AG10803 (cell line): ENCODE measurements at regions not wholly inside any gene's neighbourhood (a gene's known extent, or its start where the extent isn't known, plus 50 kb on each side); places are given as distances from the start of the nearest gene placed in this dataset.

Source experiments
- DNase-seq: peaks from one replicate; pipeline ENCODE4 v3.0.0; 2010; ENCODE audit warnings: low read depth
- H3K4me3 ChIP-seq: 2 replicates; pipeline ENCODE4 v1.5.1; 2011; ENCODE audit warnings: mild to moderate bottlenecking, low read length, control low read depth
- TF ChIP-seq, protein P1 (sequence below): conservative IDR thresholded peaks from 2 replicates; pipeline ENCODE4 v1.5.1; 2011; ENCODE audit warnings: mild to moderate bottlenecking, low read length, control low read depth, inconsistent platforms

DNA sequence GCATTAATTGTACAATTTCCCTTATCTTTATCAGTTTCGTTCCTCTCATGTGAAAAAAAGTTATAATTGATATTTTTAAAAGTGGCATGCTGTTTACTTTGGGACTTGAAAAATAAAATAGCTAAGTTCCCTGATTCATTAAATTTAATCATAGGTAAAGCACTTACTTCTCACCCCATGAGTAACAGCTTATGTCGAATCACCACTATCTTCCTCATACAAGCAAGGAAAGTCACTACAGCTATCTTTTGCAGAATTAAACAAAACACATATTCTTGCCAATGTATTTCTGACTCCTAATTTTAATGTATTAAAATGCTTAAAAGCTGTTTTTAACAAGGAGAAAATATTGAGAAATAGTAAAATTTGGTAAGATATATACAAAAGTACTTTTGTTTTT, 832.4 kb upstream of the PCDH10 start:
- no peak for DNase-seq
- H3K4me3 ChIP-seq = no peak overlapping the region
- TF ChIP-seq, protein P1, sequence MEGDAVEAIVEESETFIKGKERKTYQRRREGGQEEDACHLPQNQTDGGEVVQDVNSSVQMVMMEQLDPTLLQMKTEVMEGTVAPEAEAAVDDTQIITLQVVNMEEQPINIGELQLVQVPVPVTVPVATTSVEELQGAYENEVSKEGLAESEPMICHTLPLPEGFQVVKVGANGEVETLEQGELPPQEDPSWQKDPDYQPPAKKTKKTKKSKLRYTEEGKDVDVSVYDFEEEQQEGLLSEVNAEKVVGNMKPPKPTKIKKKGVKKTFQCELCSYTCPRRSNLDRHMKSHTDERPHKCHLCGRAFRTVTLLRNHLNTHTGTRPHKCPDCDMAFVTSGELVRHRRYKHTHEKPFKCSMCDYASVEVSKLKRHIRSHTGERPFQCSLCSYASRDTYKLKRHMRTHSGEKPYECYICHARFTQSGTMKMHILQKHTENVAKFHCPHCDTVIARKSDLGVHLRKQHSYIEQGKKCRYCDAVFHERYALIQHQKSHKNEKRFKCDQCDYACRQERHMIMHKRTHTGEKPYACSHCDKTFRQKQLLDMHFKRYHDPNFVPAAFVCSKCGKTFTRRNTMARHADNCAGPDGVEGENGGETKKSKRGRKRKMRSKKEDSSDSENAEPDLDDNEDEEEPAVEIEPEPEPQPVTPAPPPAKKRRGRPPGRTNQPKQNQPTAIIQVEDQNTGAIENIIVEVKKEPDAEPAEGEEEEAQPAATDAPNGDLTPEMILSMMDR = no peak

DNA sequence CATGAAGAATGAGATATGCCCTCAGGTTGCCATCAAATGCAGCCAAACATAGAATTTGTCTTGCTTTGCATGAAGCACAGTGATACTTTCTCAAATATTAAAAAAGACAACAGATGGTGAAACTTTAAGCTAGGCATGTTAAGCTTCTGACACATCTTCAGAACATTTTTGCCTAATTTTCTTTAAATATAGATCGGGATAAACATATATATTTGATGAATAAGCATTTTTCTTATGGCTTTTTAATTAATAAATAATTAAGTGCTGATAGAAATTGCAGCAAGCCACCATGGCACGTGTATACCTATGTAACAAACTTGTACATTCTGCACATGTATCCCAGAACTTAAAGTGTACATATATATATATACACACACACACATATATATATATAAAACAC, 831.2 kb upstream of the PCDH10 start:
- no peak overlapping the region for H3K4me3 ChIP-seq
- TF ChIP-seq, protein P1 = no peak
- DNase-seq = no peak

- TF ChIP-seq, protein P1 = no peak
- DNase-seq = no peak
- no peak overlapping the region for H3K4me3 ChIP-seq
Observed at GRCh38 chr4:132328761-132329160, 820.3 kb upstream of the PCDH10 start.

- TF ChIP-seq, protein P1 = no peak
- DNase-seq = no peak
- H3K4me3 ChIP-seq = no peak overlapping the region
Observed at GRCh38 chr4:132330994-132331393, 818.1 kb upstream of the PCDH10 start.

GRCh38 chr4:132332932-132333723, 816.0 kb upstream of the PCDH10 start:
- TF ChIP-seq, protein P1 = no peak
- no peak overlapping the region for H3K4me3 ChIP-seq
- DNase-seq = no peak

DNA sequence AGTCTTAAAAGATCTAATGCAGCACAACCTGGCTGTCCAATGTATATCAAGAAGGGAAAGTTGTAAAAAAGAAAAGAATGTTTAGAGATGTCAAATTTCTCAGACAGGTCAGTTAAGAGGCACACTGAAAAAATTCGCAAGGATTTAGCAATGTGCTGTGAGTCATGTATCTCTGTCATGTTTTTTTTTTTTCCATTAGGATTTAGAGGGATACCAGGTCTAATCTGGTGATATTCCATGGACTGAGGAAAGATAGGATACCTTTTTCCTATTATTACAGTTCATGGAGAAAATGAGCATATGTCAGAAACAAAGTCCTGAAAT, 815.4 kb upstream of the PCDH10 start:
- H3K4me3 ChIP-seq = no peak overlapping the region
- TF ChIP-seq, protein P1 = no peak
- no peak for DNase-seq

- H3K4me3 ChIP-seq = no peak overlapping the region
- TF ChIP-seq, protein P1 = no peak
- no peak for DNase-seq
Observed at GRCh38 chr4:132334081-132334480, 815.0 kb upstream of the PCDH10 start.
